Mucosa of rectum (tissue), 2 donors: ENCODE measurements at regions not wholly inside any gene's neighbourhood (a gene's known extent, or its start where the extent isn't known, plus 50 kb on each side); places are given as distances from the start of the nearest gene placed in this dataset.
"Not testable (repeated sequence)": the region's sequence is repeated elsewhere in the genome, so short reads cannot be mapped to it uniquely, and the experiment has no call there.

ENCODE experiments used
- H3K27ac ChIP-seq, 2 donors: one replicate each; pipeline ENCODE4 v1.7.0; 2013; ENCODE audit warnings: inconsistent platforms in 2 of 2, low read depth in 2 of 2, low read length in 2 of 2
- H3K27me3 ChIP-seq, 2 donors: one replicate each; pipeline ENCODE4 v1.7.0; 2013; ENCODE audit warnings: low read length in 2 of 2; ENCODE audit not compliant: control insufficient read depth in 2 of 2, insufficient read depth in 2 of 2
- H3K36me3 ChIP-seq, 2 donors: one replicate each; pipeline ENCODE4 v1.7.0; 2013; ENCODE audit warnings: low read length in 2 of 2; ENCODE audit not compliant: control insufficient read depth in 2 of 2, insufficient read depth in 2 of 2
- H3K4me1 ChIP-seq, 2 donors: one replicate each; pipeline ENCODE4 v1.7.0; 2013; ENCODE audit warnings: low read length in 2 of 2, mild to moderate bottlenecking in 1 of 2; ENCODE audit not compliant: control insufficient read depth in 2 of 2, insufficient read depth in 2 of 2
- H3K4me3 ChIP-seq, 2 donors: one replicate each; pipeline ENCODE4 v1.7.0; 2013; ENCODE audit warnings: low read length in 2 of 2
- H3K9ac ChIP-seq, 2 donors: one replicate each; pipeline ENCODE4 v1.7.0; 2013; ENCODE audit warnings: low read length in 2 of 2, low read depth in 1 of 2, mild to moderate bottlenecking in 1 of 2
- H3K9me3 ChIP-seq, 2 donors: one replicate each; pipeline ENCODE4 v1.7.0; 2013; ENCODE audit warnings: low read length in 2 of 2; ENCODE audit not compliant: control insufficient read depth in 2 of 2
- donor health status: healthy.
- donor health status: Normal muscosa, but diverticular disease.

DNA sequence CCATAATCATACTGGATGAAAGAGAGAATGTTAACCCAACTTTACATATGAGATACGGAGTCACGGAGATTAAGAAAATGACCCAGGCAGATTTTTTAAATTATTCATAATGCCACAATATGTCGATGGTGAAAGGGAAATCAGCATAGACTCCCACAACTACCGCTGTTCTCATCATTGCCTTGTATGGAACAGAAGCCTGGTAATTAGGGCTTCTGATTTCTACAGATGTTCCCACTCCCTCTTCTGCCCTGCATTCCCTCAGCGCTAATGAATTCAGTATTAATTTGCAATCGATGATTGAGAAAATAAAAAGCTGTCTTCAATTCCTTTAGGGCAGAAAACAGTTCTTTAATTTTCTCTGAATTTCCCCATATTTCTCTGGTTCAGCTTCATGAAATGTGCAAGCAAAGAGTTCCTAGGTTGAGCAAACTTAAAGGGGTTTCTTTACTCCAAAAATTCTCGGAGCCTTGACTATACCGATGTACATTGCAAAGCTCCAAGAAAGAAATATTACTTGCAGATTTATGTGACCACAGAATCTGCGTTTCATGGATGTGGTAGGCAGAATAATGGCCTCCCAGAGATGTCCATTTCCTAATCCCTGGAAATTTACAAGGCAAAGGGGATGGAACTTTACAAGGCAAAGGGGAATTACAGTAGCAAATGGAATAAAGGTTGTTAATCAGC lies 134.9 kb upstream of the ZC3H12C start:
- H3K9me3 ChIP-seq, result no peaks in the 10 kb centered on the region
- no peak overlapping the region for H3K9ac ChIP-seq
- H3K4me3 ChIP-seq, result no peak overlapping the region
- no peaks in the 10 kb centered on the region for H3K27me3 ChIP-seq
- H3K27ac ChIP-seq, result no peak overlapping the region
- H3K36me3 ChIP-seq, result no peaks in the 10 kb centered on the region
- no peaks in the 10 kb centered on the region for H3K4me1 ChIP-seq

- H3K36me3 ChIP-seq, result no peaks in the 10 kb centered on the region
- H3K4me1 ChIP-seq, result no peaks in the 10 kb centered on the region
- no peaks in the 10 kb centered on the region for H3K27me3 ChIP-seq
- H3K27ac ChIP-seq, result no peak overlapping the region
- H3K4me3 ChIP-seq, result no peak overlapping the region
- H3K9ac ChIP-seq, result no peak overlapping the region
- H3K9me3 ChIP-seq, result no peaks in the 10 kb centered on the region
Observed at GRCh38 chr11:109958821-109959166, 134.4 kb upstream of the ZC3H12C start.

DNA sequence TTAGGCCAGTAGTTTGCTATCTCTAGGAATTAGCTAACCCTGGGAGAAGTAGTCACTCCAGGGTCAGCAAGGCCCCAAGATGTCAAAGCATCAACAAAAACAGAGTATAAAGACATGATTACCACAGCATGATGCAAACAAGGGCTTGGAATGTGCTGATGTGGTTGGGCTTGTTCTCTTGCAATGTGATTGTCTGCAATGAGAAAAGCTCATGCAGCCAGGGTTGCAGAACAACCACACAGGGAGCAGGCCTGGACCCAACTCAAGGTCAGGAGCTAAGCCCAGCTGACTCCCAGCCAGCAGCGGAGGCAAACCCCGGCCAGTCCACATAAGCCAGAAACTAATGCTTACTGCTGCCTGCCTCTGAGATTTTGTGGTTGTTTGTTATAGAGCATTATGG lies 132.4 kb upstream of the ZC3H12C start:
- no peaks in the 10 kb centered on the region for H3K27me3 ChIP-seq
- no peaks in the 10 kb centered on the region for H3K36me3 ChIP-seq
- H3K4me3 ChIP-seq, result no peak overlapping the region
- H3K9ac ChIP-seq, result no peak overlapping the region
- H3K9me3 ChIP-seq, result no peaks in the 10 kb centered on the region
- H3K4me1 ChIP-seq, result no peaks in the 10 kb centered on the region
- H3K27ac ChIP-seq, result no peak overlapping the region

GRCh38 chr11:109961261-109961660 lies 131.9 kb upstream of the ZC3H12C start:
- H3K36me3 ChIP-seq, result no peaks in the 10 kb centered on the region
- H3K4me3 ChIP-seq, result no peak overlapping the region
- H3K9me3 ChIP-seq, result no peaks in the 10 kb centered on the region
- H3K27me3 ChIP-seq, result no peaks in the 10 kb centered on the region
- H3K4me1 ChIP-seq, result no peaks in the 10 kb centered on the region
- H3K27ac ChIP-seq, result no peak overlapping the region
- H3K9ac ChIP-seq, result no peak overlapping the region

- Histone ChIP-seq H3K36me3 (no peaks in the 10 kb centered on the region), H3K9me3 (no peaks in the 10 kb centered on the region), H3K27me3 (no peaks in the 10 kb centered on the region), H3K27ac (no peak overlapping the region), H3K9ac (no peak overlapping the region), H3K4me1 (no peaks in the 10 kb centered on the region), H3K4me3 (no peak overlapping the region)
Observed at GRCh38 chr11:109963101-109963500, 130.1 kb upstream of the ZC3H12C start.

DNA sequence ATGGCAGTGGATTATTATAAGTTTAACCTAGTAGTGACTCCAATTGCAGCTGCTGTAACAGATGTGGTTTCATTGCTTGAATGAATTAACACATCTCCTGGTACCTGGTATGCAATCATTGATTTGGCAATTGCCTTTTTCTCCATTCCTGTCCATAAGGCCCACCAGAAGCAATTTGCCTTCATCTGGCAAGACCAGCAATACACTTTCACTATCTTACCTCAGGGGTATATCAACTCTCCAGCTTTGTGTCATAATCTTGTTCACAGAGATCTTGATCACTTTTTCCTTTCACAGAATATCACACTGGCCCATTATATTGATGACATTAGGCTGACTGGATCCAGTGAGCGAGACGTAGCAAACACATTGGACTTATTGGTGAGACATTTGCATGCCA lies 128.7 kb upstream of the ZC3H12C start:
- Histone ChIP-seq H3K27me3 (no peaks in the 10 kb centered on the region), H3K4me1 (no peaks in the 10 kb centered on the region), H3K36me3 (no peaks in the 10 kb centered on the region), H3K9me3 (no peaks in the 10 kb centered on the region), H3K9ac (no peak overlapping the region), H3K27ac (no peak overlapping the region), H3K4me3 (no peak overlapping the region)

DNA sequence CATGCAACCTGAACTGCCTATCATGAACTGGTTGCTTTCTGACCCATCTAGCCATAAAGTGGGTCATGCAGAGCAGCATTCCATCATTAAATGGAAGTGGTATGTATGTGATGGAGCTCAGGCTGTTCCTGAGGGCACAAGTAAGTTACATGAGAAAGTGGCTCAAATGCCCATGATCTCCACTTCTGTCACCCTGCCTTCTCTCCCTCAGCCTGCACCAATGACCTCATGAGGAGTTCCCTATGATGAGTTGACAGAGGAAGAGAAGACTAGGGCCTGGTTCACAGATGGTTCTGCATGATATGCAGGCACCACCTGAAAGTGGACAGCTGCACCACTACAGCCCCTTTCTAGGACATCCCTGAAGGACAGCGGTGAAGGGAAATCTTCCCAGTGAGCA lies 127.7 kb upstream of the ZC3H12C start:
- H3K4me1 ChIP-seq, H3K27ac ChIP-seq, H3K36me3 ChIP-seq, H3K9ac ChIP-seq, H3K4me3 ChIP-seq, H3K27me3 ChIP-seq, H3K9me3 ChIP-seq: not testable (repeated sequence)

DNA sequence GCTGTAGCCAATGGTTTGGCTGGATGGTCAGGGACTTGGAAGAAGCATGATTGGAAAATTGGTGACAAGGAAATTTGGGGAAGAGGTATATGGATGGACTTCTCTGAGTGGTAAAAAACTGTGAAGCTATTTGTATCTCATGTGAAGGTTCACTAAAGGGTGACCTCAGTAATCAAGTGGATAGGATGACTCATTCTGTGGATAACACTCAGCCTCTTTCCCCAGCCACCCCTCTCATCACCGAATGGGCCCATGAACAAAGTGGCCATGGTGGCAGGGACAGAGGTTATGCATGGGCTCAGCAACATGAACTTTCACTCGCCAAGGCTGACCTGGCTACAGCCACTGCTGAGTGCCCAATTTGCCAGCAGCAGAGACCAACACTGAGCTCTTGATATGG lies 127.3 kb upstream of the ZC3H12C start:
- H3K9ac ChIP-seq, H3K27me3 ChIP-seq, H3K36me3 ChIP-seq, H3K4me3 ChIP-seq, H3K9me3 ChIP-seq, H3K4me1 ChIP-seq, H3K27ac ChIP-seq: not testable (repeated sequence)

DNA sequence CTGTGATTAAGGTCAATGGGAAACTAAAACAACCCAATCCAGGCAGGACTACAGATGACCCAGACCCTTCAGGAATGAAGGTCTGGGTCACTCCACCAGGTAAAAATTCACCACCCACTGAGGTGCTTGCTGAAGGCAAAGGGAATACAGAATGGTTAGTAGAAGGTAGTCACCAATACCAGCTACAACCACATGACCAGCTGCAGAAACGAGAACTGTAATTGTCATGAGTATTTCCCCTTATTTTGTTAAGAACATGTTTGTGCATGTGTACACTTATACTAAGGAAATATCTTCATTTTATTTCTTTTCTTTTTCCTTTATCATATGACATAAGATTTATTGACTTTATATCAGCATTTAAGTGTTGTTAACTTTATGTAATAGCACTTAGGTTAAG lies 126.1 kb upstream of the ZC3H12C start:
- H3K27ac ChIP-seq, H3K9ac ChIP-seq, H3K4me3 ChIP-seq, H3K36me3 ChIP-seq, H3K27me3 ChIP-seq, H3K9me3 ChIP-seq, H3K4me1 ChIP-seq: not testable (repeated sequence)

DNA sequence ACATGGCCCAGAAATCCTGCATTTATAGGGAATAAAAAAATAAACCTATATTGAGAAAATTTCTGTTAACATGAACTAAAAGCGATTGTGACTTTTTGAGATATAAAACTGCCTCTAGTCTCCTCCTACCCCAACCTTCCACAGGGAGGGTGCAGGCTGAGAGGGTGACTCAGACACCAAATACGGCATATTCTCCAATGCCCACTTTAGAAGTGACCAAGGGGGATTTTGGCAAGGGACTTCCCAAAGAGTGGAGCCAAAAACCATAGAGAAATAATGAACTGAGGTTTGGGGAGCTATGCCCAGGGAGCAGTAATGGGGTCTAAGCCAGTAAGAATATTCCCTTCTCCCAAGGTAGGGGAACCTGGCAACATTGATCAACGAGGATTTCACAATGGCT lies 124.9 kb upstream of the ZC3H12C start:
- Histone ChIP-seq H3K9ac (no peak overlapping the region), H3K4me3 (no peak overlapping the region)

GRCh38 chr11:109968781-109969180 lies 124.4 kb upstream of the ZC3H12C start:
- Histone ChIP-seq H3K4me1 (peaks cover 0 to 5% of the 10 kb centered on the region in 2 donors), H3K27ac (no peak overlapping the region), H3K36me3 (no peaks in the 10 kb centered on the region), H3K9ac (no peak overlapping the region), H3K27me3 (no peaks in the 10 kb centered on the region), H3K9me3 (no peaks in the 10 kb centered on the region), H3K4me3 (no peak overlapping the region)

More for the DNA sequence above, 124.9 kb upstream of the ZC3H12C start:
- Histone ChIP-seq H3K4me1 (peaks cover 0 to 5% of the 10 kb centered on the region in 2 donors), H3K36me3 (no peaks in the 10 kb centered on the region), H3K27ac (no peak overlapping the region), H3K27me3 (no peaks in the 10 kb centered on the region), H3K9me3 (no peaks in the 10 kb centered on the region)
